ENCODE measurements at regions not wholly inside any gene's neighbourhood (a gene's known extent, or its start where the extent isn't known, plus 50 kb on each side); places are given as distances from the start of the nearest gene placed in this dataset.

GRCh38 chr11:116255321-116255953 lies 517.4 kb downstream of the BUD13 start:
- no peak for DNase-seq (ENCODE audit: low read depth)

GRCh38 chr11:116250155-116250554 lies 522.6 kb downstream of the BUD13 start:
- no peak for DNase-seq (ENCODE audit: low read depth)

- DNase-seq (ENCODE audit: low read depth), result no peak
Observed at GRCh38 chr11:116249561-116249960, 523.2 kb downstream of the BUD13 start.

DNA sequence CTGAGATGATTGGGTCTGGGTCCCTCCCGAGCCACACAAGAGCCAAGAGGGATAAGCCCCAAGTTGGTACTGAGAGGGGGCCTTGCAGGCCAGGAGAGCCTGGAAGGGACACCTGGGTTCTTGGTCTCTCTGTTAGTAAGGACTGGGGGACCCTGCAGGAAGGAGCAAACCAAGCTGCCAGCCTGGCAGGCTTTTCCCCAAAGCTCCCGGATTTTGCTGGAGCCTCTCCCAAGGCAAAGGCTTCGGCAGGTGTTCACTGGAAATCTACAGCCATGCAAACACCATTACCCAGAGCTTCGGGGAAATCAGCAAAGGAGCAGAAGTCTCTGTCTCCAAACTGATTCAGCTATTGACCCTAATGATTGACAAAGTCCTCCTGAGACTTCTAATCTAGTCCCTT lies 527.9 kb downstream of the BUD13 start:
- DNase-seq (ENCODE audit: low read depth), result no peak

GRCh38 chr11:116244439-116244838 lies 528.3 kb downstream of the BUD13 start:
- no peak for DNase-seq (ENCODE audit: low read depth)

GRCh38 chr11:116243991-116244390 lies 528.8 kb downstream of the BUD13 start:
- no peak for DNase-seq (ENCODE audit: low read depth)

GRCh38 chr11:116242006-116242405 lies 530.8 kb downstream of the BUD13 start:
- no peak for DNase-seq (ENCODE audit: low read depth)

GRCh38 chr11:116240710-116241109 lies 532.1 kb downstream of the BUD13 start:
- no peak for DNase-seq (ENCODE audit: low read depth)

DNA sequence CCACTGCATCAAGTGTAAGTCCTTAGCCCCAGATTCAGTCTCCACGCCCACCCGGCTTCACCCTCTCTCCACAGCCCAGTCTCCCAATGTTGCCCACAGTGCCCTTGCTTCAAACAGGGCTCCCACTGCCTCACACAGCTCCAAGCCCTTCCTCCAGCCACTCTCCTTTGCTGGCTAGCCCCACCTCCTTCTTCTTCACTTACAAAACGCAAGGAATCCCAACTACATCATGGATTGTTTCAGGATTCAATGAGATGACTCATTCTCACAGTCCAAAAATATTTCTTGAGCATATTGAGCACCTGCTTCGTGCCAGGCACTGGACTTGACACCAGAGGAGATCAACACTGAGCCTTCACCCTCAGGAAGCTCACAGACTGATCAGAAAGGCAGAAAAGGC lies 533.5 kb downstream of the BUD13 start:
- no peak for DNase-seq (ENCODE audit: low read depth)

DNA sequence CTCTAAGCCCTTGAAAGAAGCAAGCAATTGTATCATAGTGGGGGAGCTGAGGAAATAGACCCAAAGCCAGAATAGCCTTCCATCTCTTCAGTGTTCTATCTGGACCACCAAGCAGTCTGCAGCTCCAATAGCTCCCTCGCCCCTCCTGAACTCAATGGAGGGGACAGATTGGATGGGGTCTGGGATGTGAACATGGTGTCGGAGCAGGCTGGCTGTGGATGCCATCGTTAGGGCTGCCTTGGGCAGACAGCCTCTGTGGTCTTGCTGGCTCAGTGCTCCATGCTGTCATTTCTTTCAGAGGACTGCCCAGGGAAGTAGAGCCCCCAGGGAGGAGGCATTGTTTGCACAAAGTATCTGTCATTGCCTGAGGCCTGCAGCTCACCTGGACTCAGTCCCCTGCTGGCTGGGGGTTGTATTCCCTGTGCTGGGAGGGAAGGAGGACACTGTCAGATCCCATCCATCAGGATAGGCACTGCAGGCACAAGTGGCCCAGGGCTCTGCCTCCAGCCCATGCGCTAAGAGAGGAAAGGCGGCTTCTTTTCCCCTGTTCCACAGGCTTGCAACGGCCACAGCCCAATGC lies 537.7 kb downstream of the BUD13 start:
- no peak for DNase-seq (ENCODE audit: low read depth)

DNA sequence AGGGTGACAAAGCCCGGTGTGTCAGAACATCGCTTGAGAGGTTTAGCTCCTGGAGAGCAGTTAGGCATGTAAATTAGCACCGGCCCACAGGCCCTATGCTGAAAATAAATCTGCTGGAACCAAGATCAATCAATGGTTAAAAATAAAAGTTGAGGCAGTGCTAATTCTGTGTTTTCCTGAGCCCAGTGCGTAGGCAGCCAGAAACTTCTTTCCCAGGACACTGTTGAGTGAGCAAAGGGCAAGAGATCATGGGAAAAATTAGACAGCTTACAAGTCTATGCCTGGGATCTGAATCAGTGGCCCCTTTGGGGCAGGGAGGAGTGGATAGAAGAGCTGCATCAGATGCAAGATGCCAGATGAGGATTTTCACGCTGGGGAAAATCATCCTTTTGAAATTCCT lies 539.2 kb downstream of the BUD13 start:
- DNase-seq (ENCODE audit: low read depth), result no peak

DNA sequence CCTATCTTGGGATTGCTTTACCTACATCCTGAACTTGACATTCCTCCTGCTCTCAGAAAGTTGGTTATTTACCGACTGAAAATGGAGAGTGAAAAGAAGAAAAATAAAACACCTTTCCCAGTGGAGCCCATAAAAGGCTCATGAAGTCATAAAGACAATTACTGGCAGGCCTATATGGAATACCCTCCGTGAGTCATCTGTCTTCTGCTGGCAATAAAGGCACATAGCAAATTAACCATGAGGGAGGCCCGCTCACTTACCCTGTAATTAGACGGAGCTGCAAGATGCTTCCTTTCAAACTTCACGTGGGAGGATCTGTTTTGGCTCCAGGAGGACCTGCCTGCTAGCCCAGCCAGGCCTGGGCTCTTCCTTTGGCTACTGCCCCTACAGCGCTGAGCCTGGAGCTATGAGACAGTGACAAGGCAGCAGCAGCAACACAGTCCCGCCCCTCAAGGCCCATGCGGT lies 540.4 kb downstream of the BUD13 start:
- no peak for DNase-seq (ENCODE audit: low read depth)

GRCh38 chr11:116231543-116231942 lies 541.2 kb downstream of the BUD13 start:
- DNase-seq (ENCODE audit: low read depth), result no peak

DNA sequence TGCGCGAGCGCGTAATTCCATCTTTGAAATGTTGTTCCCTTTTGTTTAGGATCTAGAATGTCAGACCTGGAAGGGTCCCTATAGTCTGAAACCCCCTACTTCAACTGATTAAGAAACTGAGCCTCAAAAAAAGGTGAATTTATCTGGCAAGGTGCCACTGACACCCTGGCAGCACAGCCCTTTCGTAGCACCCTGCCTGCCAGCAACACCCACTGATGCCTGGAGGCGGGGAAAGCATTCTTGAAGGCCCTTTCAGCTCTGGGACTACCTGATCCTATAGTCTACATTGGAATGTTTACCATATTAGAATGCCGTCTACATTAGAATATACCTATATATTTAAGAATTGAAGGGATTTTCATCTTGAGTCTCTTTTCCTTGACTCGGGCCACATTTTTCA lies 542.3 kb downstream of the BUD13 start:
- DNase-seq (ENCODE audit: low read depth), result no peak

DNA sequence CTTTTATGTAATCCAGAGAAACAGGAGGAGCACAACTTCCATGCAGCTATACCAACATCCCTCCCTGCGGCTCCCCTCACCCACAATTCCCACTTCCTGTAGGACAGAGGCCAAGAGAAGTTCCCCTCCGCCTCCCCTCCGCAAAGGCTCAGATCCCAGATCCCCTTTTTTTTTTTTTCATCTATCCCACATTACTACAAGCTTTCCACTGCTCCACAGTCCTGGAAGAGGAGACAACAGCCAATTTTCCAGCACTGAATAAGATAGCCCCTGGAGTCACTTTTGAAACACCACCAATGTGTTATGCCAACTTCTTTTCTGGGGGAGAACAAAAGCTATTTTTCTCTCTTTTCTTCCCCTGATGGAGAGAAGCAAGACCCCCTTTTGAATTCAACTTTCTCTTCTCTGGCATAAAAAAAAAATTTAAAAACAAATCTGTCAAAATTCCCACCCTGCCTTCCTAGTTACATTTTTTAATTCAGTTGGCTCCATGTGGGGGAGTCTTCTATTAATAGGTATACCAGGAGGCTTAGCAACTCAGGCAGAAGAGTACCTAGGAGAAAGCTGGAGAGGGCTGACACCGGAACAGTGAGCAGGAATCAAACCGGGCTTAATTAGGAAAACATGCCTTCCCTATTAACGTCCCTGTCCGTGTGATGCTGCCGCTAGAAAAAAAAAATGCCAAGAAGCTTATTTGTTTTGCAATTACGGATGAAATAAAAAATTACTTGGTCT lies 543.4 kb downstream of the BUD13 start:
- no peak for DNase-seq (ENCODE audit: low read depth)

DNA sequence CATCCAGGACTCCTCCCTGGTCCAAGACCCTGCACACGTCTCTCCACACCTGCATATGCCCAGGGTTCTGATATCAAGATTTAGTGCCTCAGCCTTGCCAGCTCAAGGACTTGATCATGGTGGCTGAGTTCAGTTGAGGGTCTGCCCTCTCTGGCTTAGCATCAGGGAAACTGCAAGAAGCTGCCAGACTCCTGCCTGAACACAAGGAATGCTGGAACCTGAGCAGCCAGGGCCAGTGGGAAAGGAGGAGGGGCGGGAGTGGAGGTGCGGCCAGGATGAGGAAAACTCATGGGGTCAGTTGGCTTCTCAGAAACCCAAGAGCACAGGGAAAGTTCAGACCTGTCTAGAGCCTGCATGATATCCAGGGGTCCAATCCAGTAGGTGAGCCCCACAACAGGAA lies 546.1 kb downstream of the BUD13 start:
- no peak for DNase-seq (ENCODE audit: low read depth)

- no peak for DNase-seq (ENCODE audit: low read depth)
Observed at GRCh38 chr11:116225784-116226585, 546.8 kb downstream of the BUD13 start.

- no peak for DNase-seq (ENCODE audit: low read depth)
Observed at GRCh38 chr11:116225236-116225635, 547.6 kb downstream of the BUD13 start.

- DNase-seq (ENCODE audit: low read depth), result no peak
Observed at GRCh38 chr11:116224889-116225200, 547.9 kb downstream of the BUD13 start.

DNA sequence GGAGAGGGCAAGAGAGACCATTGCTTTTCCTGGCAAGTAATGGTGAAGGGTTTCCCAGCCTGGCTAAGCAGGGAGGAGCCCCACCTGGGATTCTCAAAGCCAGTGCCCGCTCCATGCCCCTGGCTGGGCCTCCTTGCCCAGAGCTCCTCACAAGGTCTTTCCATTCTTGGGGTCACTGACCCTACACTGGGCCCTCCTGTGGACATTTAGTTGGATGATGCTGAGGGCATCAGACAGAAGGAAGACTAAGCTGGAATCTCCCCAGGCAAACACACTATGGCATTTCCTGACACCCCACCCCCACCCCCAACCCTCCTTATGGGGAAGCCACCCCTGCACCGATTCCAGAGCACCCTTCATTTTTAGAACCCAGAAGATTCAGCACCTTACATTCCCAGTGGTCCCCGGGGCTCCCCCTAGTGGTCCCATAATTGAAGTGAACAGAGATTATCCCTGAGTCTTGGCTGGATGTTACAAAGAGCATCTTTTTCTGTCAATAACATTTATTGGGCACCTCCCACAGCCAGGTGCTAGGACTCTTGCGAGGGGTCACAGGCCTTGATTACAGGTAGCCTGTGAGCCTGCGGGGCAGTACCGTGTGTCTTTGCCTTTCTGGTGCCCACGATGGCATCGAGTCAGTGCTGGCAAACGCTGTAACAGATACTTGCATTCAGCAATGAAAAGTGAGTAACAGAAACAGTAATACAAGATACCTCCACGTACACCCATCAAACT lies 548.5 kb downstream of the BUD13 start:
- DNase-seq (ENCODE audit: low read depth), result peak; percentile 5

DNA sequence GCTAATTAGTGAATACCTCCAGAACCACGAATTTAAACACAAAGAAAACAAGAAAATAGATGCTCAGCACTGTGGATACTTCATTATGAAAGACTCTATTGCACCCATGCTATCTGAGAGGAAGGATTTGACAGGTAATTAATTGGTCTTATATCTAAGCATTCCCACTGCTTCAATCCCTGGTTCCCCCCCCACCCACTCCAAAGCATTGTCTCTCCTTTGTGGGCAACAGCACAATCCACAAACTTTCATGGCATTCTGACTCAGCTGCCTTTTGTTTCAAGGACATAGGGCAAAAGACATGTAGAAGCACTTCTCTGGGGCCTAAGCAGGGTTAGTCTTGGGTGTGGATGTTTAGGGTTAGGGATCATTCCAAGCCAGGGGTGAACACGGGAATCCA lies 551.4 kb downstream of the BUD13 start:
- DNase-seq (ENCODE audit: low read depth), result no peak

- no peak for DNase-seq (ENCODE audit: low read depth)
Observed at GRCh38 chr11:116219171-116219635, 553.6 kb downstream of the BUD13 start.
